Breast epithelium (tissue), 4 donors: ENCODE measurements at regions not wholly inside any gene's neighbourhood (a gene's known extent, or its start where the extent isn't known, plus 50 kb on each side); places are given as distances from the start of the nearest gene placed in this dataset.

Source experiments
- DNase-seq, 2 donors: peaks; one replicate each; pipeline ENCODE4 v3.0.0-alpha.2; 2019; ENCODE audit warnings: low spot score in 2 of 2
- H3K27ac ChIP-seq, 2 donors: fragments of 200-600 bp; sonication (generic) in 1 of 2; one replicate each; pipeline ENCODE4 v1.5.1; 2016 to 2019; ENCODE audit warnings: mild to moderate bottlenecking in 1 of 2
- H3K27me3 ChIP-seq, 2 donors: fragments of 200-600 bp; sonication (generic) in 1 of 2; one replicate each; pipeline versions ENCODE4 v1.5.1 to v1.6.0; 2017 to 2019; ENCODE audit warnings: control low read depth in 1 of 2, mild to moderate bottlenecking in 1 of 2
- H3K36me3 ChIP-seq: fragments of 200-600 bp; one replicate; pipeline ENCODE4 v1.5.1; 2019
- H3K4me1 ChIP-seq, 2 donors: fragments of 200-600 bp; sonication (generic); one replicate each; pipeline ENCODE4 v1.5.1; 2016 to 2019; ENCODE audit warnings: control low read depth in 1 of 2
- H3K4me3 ChIP-seq, 3 donors: fragments of 200-600 bp; sonication (generic); 1 replicate in 2 of 3; 2 replicates in 1 of 3; pipeline ENCODE4 v1.5.1; 2016 to 2019; ENCODE audit warnings: mild to moderate bottlenecking in 3 of 3, moderate library complexity in 2 of 3
- H3K9me3 ChIP-seq, 2 donors: fragments of 200-600 bp; sonication (generic) in 1 of 2; one replicate each; pipeline ENCODE4 v1.5.1; 2016 to 2019; ENCODE audit warnings: control low read depth in 1 of 2
- CTCF ChIP-seq, 3 donors: fragments of 450-650 bp; IDR thresholded peaks; one replicate each; pipeline ENCODE4 v1.5.1; 2016 to 2017; ENCODE audit warnings: antibody characterized with exemption in 3 of 3, mild to moderate bottlenecking in 3 of 3, moderate library complexity in 3 of 3
- POLR2A ChIP-seq: fragments of 450-650 bp; IDR thresholded peaks from one replicate; pipeline ENCODE4 v1.6.1; 2016; ENCODE audit warnings: antibody characterized with exemption, mild to moderate bottlenecking, moderate library complexity
- POLR2AphosphoS5 ChIP-seq, 3 donors: sonication (generic); formaldehyde crosslinking; IDR thresholded peaks; one replicate each; pipeline ENCODE4 v1.6.1; 2017; ENCODE audit warnings: antibody characterized with exemption in 3 of 3
- intact Hi-C: fragments of 100-400 bp; cut with DNase I; formaldehyde crosslinking; loops from one replicate; pipeline ENCODE4 v1.15.1; 2023; ENCODE audit warnings: low total_unique reads

- no peak for TF ChIP-seq POLR2A
- no peak for TF ChIP-seq POLR2AphosphoS5 (IDR thresholded peaks at IDR 0.05)
- no peak for TF ChIP-seq CTCF (IDR thresholded peaks at IDR 0.05)
- Histone ChIP-seq H3K27me3 (no peaks in the 10 kb centered on the region), H3K27ac (peak overlapping the region in 1 of 2 donors; percentile 19), H3K36me3 (no peaks in the 10 kb centered on the region), H3K4me1 (no peaks in the 10 kb centered on the region), H3K9me3 (no peaks in the 10 kb centered on the region), H3K4me3 (no peak overlapping the region)
- intact Hi-C loops = no loop called here
- DNase-seq = peak in 1 of 2 donors; percentile 38
These were observed 149.3 kb downstream of the TGFB2 start for GRCh38 chr1:218494449-218494852.

- H3K4me1 ChIP-seq = no peaks in the 10 kb centered on the region
These were observed 150.8 kb downstream of the TGFB2 start for GRCh38 chr1:218495931-218496330.

GRCh38 chr1:218496561-218496960, 151.4 kb downstream of the TGFB2 start:
- no peak overlapping the region for H3K4me3 ChIP-seq
- H3K27ac ChIP-seq = no peak overlapping the region
- H3K36me3 ChIP-seq = no peaks in the 10 kb centered on the region
- TF ChIP-seq POLR2A (no peak), POLR2AphosphoS5 (IDR thresholded peaks at IDR 0.05) (peak in 2 of 3 donors; percentile 28 to 44)
- H3K4me1 ChIP-seq = no peaks in the 10 kb centered on the region
- intact Hi-C loops = no loop called here
- H3K27me3 ChIP-seq = no peaks in the 10 kb centered on the region
- no peaks in the 10 kb centered on the region for H3K9me3 ChIP-seq
- no peak for DNase-seq

More at GRCh38 chr1:218495931-218496330, 150.8 kb downstream of the TGFB2 start:
- Histone ChIP-seq H3K27me3 (no peaks in the 10 kb centered on the region), H3K9me3 (no peaks in the 10 kb centered on the region), H3K27ac (no peak overlapping the region), H3K36me3 (no peaks in the 10 kb centered on the region), H3K4me3 (no peak overlapping the region)
- no peak for TF ChIP-seq POLR2A
- TF ChIP-seq POLR2AphosphoS5 (IDR thresholded peaks at IDR 0.05) = no peak
- TF ChIP-seq CTCF (IDR thresholded peaks at IDR 0.05) = no peak
- intact Hi-C loops = no loop called here
- no peak for DNase-seq

GRCh38 chr1:218498056-218498938, 153.2 kb downstream of the TGFB2 start:
- TF ChIP-seq POLR2A (no peak), POLR2AphosphoS5 (IDR thresholded peaks at IDR 0.05) (peak in 1 of 3 donors; percentile 43)
- Histone ChIP-seq H3K36me3 (no peaks in the 10 kb centered on the region), H3K27ac (peak overlapping the region; percentile 40 to 66), H3K27me3 (no peaks in the 10 kb centered on the region), H3K4me1 (no peaks in the 10 kb centered on the region), H3K9me3 (no peaks in the 10 kb centered on the region), H3K4me3 (peak overlapping the region; percentile 24 to 59 (median 28))
- intact Hi-C loops = no loop called here
- no peak for DNase-seq

GRCh38 chr1:218499011-218499691, 154.0 kb downstream of the TGFB2 start:
- peak overlapping the region; percentile 40 to 66 for H3K27ac ChIP-seq
- no peaks in the 10 kb centered on the region for H3K36me3 ChIP-seq
- peak overlapping the region; percentile 24 to 59 (median 28) for H3K4me3 ChIP-seq
- no peak for DNase-seq
- no peaks in the 10 kb centered on the region for H3K4me1 ChIP-seq
- no peaks in the 10 kb centered on the region for H3K9me3 ChIP-seq
- no peaks in the 10 kb centered on the region for H3K27me3 ChIP-seq
- TF ChIP-seq POLR2A (no peak), POLR2AphosphoS5 (IDR thresholded peaks at IDR 0.05) (no peak), CTCF (IDR thresholded peaks at IDR 0.05) (no peak)
- intact Hi-C loops = no loop called here

- Histone ChIP-seq H3K27me3 (no peaks in the 10 kb centered on the region), H3K27ac (peak overlapping the region in 1 of 2 donors; percentile 66), H3K9me3 (no peaks in the 10 kb centered on the region), H3K36me3 (no peaks in the 10 kb centered on the region), H3K4me1 (no peaks in the 10 kb centered on the region), H3K4me3 (no peak overlapping the region)
- TF ChIP-seq POLR2A = no peak
- no peak for TF ChIP-seq CTCF (IDR thresholded peaks at IDR 0.05)
- no peak for TF ChIP-seq POLR2AphosphoS5 (IDR thresholded peaks at IDR 0.05)
- intact Hi-C loops = no loop called here
- no peak for DNase-seq
These were observed 154.8 kb downstream of the TGFB2 start for GRCh38 chr1:218499911-218500310.
